CD4-positive, alpha-beta T cell (primary cell): ENCODE measurements at regions not wholly inside any gene's neighbourhood (a gene's known extent, or its start where the extent isn't known, plus 50 kb on each side); places are given as distances from the start of the nearest gene placed in this dataset.

ENCODE experiments used
- ATAC-seq: fragments of 200-7000 bp; cut with Tn5 transposase; one replicate; pipeline ENCODE4 v1.10.0; 2022; ENCODE audit warnings: mild to moderate bottlenecking; ENCODE audit not compliant: poor library complexity
- CTCF ChIA-PET: fragments of 350-600 bp; sonication (Branson Sonifier 250); formaldehyde crosslinking; loops from one replicate; lab custom pipeline; 2021; ENCODE audit warnings: antibody characterized with exemption, inconsistent platforms; lab: Charles Lee
- POLR2A ChIA-PET: fragments of 350-600 bp; sonication (Branson Sonifier 250); formaldehyde crosslinking; loops from one replicate; lab custom pipeline; 2021; ENCODE audit warnings: antibody characterized with exemption, inconsistent platforms; lab: Charles Lee
- DNase-seq, 14 experiments: peaks; one replicate each; pipeline ENCODE4 v3.0.0-alpha.2; 2013 to 2020; ENCODE audit warnings: mixed read lengths in 2 of 14
- H3K27ac ChIP-seq, 2 donors: one replicate each; pipeline versions ENCODE4 v1.5.1 to v1.7.0; 2013; ENCODE audit warnings: low read length in 2 of 2, low read depth in 1 of 2, mild to moderate bottlenecking in 1 of 2
- H3K27me3 ChIP-seq, 2 experiments: 1 replicate in 1 of 2; 2 replicates in 1 of 2; pipeline versions ENCODE4 v1.6.1 to v1.7.0; 2013; ENCODE audit warnings: low read length in 2 of 2, control low read depth in 1 of 2, mild to moderate bottlenecking in 1 of 2, moderate library complexity in 1 of 2; ENCODE audit not compliant: insufficient read depth in 2 of 2, control insufficient read depth in 1 of 2
- H3K36me3 ChIP-seq: one replicate; pipeline ENCODE4 v1.6.1; 2013; ENCODE audit warnings: low read length, control low read depth; ENCODE audit not compliant: insufficient read depth
- H3K4me1 ChIP-seq: one replicate; pipeline ENCODE4 v1.6.1; 2013; ENCODE audit warnings: low read length, control low read depth; ENCODE audit not compliant: insufficient read depth
- H3K4me3 ChIP-seq: one replicate; pipeline ENCODE4 v1.5.1; 2013; ENCODE audit warnings: mild to moderate bottlenecking, low read length, moderate library complexity
- H3K9me3 ChIP-seq, 2 experiments: 1 replicate in 1 of 2; 2 replicates in 1 of 2; pipeline versions ENCODE4 v1.6.1 to v1.7.0; 2013; ENCODE audit warnings: low read length in 2 of 2, mild to moderate bottlenecking in 2 of 2, control low read depth in 1 of 2, moderate library complexity in 1 of 2; ENCODE audit not compliant: control insufficient read depth in 1 of 2, insufficient read depth in 1 of 2
- H3K27ac Mint-ChIP-seq: one replicate; pipeline ENCODE4 v1.8.0; 2020; ENCODE audit warnings: mixed read lengths
- H3K27me3 Mint-ChIP-seq: one replicate; pipeline ENCODE4 v1.8.0; 2021; ENCODE audit warnings: mixed read lengths
- H3K36me3 Mint-ChIP-seq: one replicate; pipeline ENCODE4 v1.8.0; 2021; ENCODE audit warnings: low read depth, mixed read lengths
- H3K4me1 Mint-ChIP-seq: one replicate; pipeline ENCODE4 v1.8.0; 2021; ENCODE audit warnings: low read depth, mixed read lengths
- H3K4me3 Mint-ChIP-seq: one replicate; pipeline ENCODE4 v1.8.0; 2020; ENCODE audit warnings: mild to moderate bottlenecking, mixed read lengths
- H3K9me3 Mint-ChIP-seq: one replicate; pipeline ENCODE4 v1.8.0; 2020; ENCODE audit warnings: mixed read lengths
- intact Hi-C, 2 experiments: fragments of 100-400 bp; cut with DNase I in 1 of 2; cut with micrococcal nuclease in 1 of 2; formaldehyde crosslinking; loops; one replicate each; pipeline versions ENCODE4 v1.15.1 to v1.9.0; 2023 to 2025; cut with DNase I, micrococcal nuclease
- TF ChIP-seq, protein P1 (sequence below): fragments of 200-600 bp; IDR thresholded peaks from one replicate; pipeline ENCODE4 v1.8.0; 2022; ENCODE audit warnings: antibody characterized with exemption, mild to moderate bottlenecking

DNA sequence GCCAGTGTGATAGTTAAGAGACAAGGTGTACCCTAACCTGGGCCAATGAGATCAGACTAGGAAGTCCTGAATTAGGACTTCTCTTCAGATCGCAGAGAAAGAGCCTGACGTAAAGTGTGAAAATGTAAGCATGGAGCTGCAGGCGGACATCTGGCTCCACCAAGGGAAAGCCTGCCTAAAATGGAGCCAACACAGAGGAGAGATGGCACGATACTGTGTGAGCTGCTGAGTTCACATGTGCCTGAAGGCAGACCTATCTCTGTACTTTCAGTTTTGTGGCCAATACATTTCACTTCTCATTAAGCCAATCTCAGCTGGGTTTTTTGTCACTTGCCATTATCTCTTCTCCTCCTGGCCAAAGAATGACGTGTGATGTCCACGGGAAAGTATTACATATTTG, 210.5 kb downstream of the ELAVL2 start:
- DNase-seq (no peak), ATAC-seq (no peak)
- CTCF ChIA-PET, result no interaction called here
- Mint-ChIP-seq H3K36me3 (no peaks in the 10 kb centered on the region), H3K27ac (no peak overlapping the region), H3K4me1 (no peaks in the 10 kb centered on the region), H3K4me3 (no peak overlapping the region), H3K9me3 (peaks cover 8% of the 10 kb centered on the region), H3K27me3 (no peaks in the 10 kb centered on the region)
- Histone ChIP-seq H3K27me3 (no peaks in the 10 kb centered on the region), H3K4me1 (no peaks in the 10 kb centered on the region), H3K9me3 (no peaks in the 10 kb centered on the region), H3K27ac (no peak overlapping the region), H3K36me3 (no peaks in the 10 kb centered on the region), H3K4me3 (no peak overlapping the region)
- TF ChIP-seq, protein P1, sequence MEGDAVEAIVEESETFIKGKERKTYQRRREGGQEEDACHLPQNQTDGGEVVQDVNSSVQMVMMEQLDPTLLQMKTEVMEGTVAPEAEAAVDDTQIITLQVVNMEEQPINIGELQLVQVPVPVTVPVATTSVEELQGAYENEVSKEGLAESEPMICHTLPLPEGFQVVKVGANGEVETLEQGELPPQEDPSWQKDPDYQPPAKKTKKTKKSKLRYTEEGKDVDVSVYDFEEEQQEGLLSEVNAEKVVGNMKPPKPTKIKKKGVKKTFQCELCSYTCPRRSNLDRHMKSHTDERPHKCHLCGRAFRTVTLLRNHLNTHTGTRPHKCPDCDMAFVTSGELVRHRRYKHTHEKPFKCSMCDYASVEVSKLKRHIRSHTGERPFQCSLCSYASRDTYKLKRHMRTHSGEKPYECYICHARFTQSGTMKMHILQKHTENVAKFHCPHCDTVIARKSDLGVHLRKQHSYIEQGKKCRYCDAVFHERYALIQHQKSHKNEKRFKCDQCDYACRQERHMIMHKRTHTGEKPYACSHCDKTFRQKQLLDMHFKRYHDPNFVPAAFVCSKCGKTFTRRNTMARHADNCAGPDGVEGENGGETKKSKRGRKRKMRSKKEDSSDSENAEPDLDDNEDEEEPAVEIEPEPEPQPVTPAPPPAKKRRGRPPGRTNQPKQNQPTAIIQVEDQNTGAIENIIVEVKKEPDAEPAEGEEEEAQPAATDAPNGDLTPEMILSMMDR, result no peak
- intact Hi-C loops, result loop anchor here in 1 of 2 experiments (10.0 kb wide), 1 partner anchor 59 kb away; no protein-coding TSS in a partner anchor
- POLR2A ChIA-PET, result no interaction called here

DNA sequence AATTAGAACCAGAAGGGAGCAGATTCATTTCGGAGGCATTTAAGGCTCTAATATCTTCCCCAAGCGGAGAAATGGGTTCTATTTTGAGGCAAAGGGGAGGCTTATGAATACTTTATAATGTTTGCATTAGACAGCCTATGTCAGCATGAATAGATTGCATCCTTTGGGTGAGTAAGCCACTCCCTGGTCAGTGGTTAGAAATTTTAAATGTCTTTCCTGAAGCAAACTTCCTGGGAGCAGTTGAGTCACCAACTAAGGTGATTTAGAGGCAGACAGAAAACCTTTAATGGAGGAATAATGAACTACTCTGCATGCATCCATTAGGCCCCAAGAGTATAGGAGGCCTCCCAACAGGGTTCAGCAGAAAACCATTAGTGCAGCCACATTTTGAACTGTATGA, 204.9 kb downstream of the ELAVL2 start:
- no peaks in the 10 kb centered on the region for H3K36me3 ChIP-seq
- intact Hi-C loops, result no loop called here
- CTCF ChIA-PET, result no interaction called here

DNA sequence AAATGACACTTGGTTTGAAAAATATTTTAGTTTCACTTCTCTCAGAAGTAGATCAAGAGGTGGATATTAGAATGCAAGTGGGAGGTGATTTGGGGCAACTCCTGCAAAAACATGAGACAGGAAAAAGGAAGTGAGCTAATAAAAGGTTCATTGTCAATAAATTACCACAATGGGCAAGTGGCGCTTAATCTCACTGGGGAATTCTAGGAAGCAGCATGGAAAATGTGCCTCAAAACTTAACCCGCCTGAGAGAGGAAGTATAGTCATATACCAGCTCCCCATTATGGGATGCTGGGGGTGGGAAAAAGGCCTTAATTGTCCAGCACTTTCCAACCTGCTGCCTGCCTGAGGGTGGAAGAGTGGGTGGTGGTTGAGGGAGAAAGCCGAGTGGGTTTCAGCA, 204.1 kb downstream of the ELAVL2 start:
- no peak overlapping the region for H3K27ac Mint-ChIP-seq
- no peak overlapping the region for H3K4me3 ChIP-seq
- no peaks in the 10 kb centered on the region for H3K27me3 Mint-ChIP-seq
- POLR2A ChIA-PET, result no interaction called here
- H3K36me3 Mint-ChIP-seq, result no peaks in the 10 kb centered on the region
- no peaks in the 10 kb centered on the region for H3K4me1 ChIP-seq
- no peaks in the 10 kb centered on the region for H3K27me3 ChIP-seq
- DNase-seq (no peak), ATAC-seq (no peak)
- CTCF ChIA-PET, result no interaction called here
- peaks cover 0 to 4% of the 10 kb centered on the region in 2 experiments for H3K9me3 ChIP-seq
- H3K36me3 ChIP-seq, result no peaks in the 10 kb centered on the region
- no peak overlapping the region for H3K4me3 Mint-ChIP-seq
- TF ChIP-seq, protein P1, result no peak
- no peaks in the 10 kb centered on the region for H3K4me1 Mint-ChIP-seq
- H3K27ac ChIP-seq, result no peak overlapping the region
- intact Hi-C loops, result no loop called here
- peaks cover 9% of the 10 kb centered on the region for H3K9me3 Mint-ChIP-seq

More for the DNA sequence above, 204.9 kb downstream of the ELAVL2 start:
- H3K27me3 ChIP-seq, result no peaks in the 10 kb centered on the region
- no peak overlapping the region for H3K27ac Mint-ChIP-seq
- TF ChIP-seq, protein P1, result no peak
- no peaks in the 10 kb centered on the region for H3K36me3 Mint-ChIP-seq
- no peaks in the 10 kb centered on the region for H3K27me3 Mint-ChIP-seq
- peaks cover 9% of the 10 kb centered on the region for H3K9me3 Mint-ChIP-seq
- DNase-seq, result no peak
- no peak for ATAC-seq
- no peak overlapping the region for H3K4me3 Mint-ChIP-seq
- POLR2A ChIA-PET, result no interaction called here
- no peaks in the 10 kb centered on the region for H3K4me1 Mint-ChIP-seq
- peaks cover 0 to 4% of the 10 kb centered on the region in 2 experiments for H3K9me3 ChIP-seq
- no peak overlapping the region for H3K4me3 ChIP-seq
- no peaks in the 10 kb centered on the region for H3K4me1 ChIP-seq
- no peak overlapping the region for H3K27ac ChIP-seq
